ENCODE measurements at regions not wholly inside any gene's neighbourhood (a gene's known extent, or its start where the extent isn't known, plus 50 kb on each side); places are given as distances from the start of the nearest gene placed in this dataset.
"Not testable (repeated sequence)": the region's sequence is repeated elsewhere in the genome, so short reads cannot be mapped to it uniquely, and the experiment has no call there.

DNA sequence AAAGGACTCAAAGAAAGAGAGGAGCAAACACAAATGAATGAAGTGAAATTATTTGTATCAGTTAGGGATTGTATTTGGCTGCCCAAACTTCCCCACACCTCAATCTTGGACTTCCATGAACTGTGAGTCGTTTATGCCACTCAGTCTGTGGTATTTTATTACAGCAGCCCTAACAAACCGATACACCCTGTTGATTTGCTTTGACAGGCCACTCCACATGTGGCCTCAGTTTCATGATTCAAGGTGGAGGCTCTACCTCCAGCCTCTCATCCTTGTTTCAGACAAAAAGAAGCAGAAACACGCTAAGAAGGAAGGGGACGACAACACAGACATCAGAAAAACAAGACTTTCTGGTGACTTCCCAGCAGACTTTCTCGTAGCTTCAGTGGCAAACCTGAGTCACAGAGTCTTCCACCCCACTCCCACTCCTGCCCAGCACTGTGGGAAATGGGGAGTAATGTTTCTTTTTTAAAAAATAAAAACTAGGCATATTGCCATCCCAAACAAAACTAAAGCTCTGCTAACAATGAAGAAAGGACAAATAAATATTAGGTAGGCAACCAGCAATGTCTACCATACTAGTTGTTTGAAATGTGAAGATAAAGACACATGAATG is 52.2 kb upstream of the ABCA1 start:
- H3K4me3 Mint-ChIP-seq, result no peak overlapping the region
- peaks cover 1% of the 10 kb centered on the region for H3K27me3 Mint-ChIP-seq
- no peaks in the 10 kb centered on the region for H3K9me3 Mint-ChIP-seq
- H3K4me1 Mint-ChIP-seq, result peaks cover 33% of the 10 kb centered on the region
- no peak overlapping the region for H3K27ac Mint-ChIP-seq
- no peaks in the 10 kb centered on the region for H3K36me3 Mint-ChIP-seq

DNA sequence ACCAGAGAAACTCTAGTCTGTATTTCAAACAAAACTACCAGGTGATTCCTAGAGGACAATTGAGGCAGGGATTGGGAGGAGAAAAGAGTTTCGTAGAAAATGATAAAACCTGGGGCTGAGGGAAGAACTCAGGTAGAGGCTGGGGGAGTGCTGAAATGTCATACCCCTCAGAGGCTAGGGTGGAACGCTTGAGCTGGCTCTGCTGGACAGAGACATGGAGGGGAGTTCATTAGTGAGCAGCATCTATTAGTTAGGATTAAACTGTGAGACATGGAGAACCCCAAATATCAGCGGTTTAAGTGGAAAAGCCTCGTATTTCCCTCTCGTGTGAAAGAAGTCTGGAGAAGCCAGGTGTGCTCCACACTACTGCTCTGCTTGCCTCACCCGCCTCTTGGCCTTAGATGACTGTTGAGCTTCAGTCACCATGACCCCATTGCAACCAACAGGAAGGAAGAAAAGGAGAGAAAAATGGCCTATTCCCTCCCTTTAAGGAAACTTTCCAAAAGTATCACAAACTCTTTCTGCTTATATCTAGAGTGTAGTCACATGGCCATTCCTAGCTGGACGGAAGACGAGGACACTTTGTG is 53.7 kb upstream of the ABCA1 start:
- no peaks in the 10 kb centered on the region for H3K36me3 Mint-ChIP-seq
- H3K9me3 Mint-ChIP-seq, result no peaks in the 10 kb centered on the region
- peaks cover 3% of the 10 kb centered on the region for H3K27me3 Mint-ChIP-seq
- H3K27ac Mint-ChIP-seq, result no peak overlapping the region
- H3K4me1 Mint-ChIP-seq, result peaks cover 43% of the 10 kb centered on the region
- no peak overlapping the region for H3K4me3 Mint-ChIP-seq

DNA sequence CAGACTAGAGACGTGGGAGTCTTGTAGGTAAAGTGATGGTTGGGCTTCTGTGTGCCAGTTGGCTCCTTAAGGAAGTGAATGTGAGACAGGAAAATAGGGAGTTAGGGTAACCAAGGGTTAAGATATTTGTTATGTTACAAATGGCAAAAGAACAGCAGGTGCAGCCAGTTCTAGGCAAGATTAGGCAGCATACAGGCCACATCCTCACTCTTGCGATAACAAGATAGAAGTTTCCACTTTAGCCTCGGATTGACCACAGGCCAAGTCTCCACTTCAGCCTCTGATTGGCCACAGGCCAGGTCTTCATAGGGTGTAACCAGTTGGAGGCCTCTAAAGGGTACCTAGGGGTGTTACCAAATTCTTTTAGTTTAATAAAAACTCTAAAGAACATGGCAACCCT is 54.6 kb upstream of the ABCA1 start:
- Mint-ChIP-seq H3K27me3 (peaks cover 9% of the 10 kb centered on the region), H3K27ac (no peak overlapping the region), H3K9me3 (no peaks in the 10 kb centered on the region), H3K4me1 (peaks cover 43% of the 10 kb centered on the region), H3K36me3 (no peaks in the 10 kb centered on the region), H3K4me3 (no peak overlapping the region)

DNA sequence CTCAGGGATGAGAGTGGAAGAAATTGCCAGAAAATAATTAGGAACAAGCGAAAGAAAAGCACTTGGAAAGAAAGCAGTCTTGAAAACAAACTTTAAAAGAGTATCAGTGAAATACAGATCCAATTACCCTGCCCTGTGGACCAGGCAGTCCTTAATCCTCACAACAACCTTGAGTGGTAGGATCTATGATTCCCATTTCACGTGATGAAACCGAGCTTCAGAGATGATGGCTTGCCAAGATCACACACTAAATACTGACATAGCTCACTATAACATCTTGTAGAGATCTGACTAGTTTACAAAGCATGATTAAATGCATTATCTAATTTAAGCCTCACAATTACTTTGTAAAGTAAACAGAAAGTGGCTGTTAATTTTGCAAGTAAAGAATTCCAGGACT is 55.5 kb upstream of the ABCA1 start:
- Mint-ChIP-seq H3K27ac (no peak overlapping the region), H3K4me1 (peaks cover 43% of the 10 kb centered on the region), H3K36me3 (no peaks in the 10 kb centered on the region), H3K4me3 (no peak overlapping the region), H3K9me3 (no peaks in the 10 kb centered on the region), H3K27me3 (peaks cover 10% of the 10 kb centered on the region)

DNA sequence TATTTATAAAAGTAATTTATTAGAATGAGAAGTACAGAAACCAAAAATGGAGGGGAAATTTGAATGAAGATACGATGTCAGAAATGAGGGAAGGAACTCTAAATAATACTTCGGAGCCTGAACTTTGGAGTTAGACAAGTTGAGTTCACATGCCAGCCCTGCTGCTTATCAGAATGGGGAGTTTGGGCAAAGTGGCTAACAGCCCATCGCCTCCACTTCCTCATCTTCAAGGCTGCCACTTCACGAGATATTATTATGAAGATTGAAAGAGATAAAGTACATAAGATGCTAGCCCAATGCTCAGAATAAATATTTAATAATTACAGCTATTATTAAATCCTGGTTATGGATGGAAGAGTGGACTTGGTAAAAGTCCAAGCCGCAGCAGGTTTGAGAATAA is 56.2 kb upstream of the ABCA1 start:
- Mint-ChIP-seq H3K4me3 (no peak overlapping the region), H3K27ac (no peak overlapping the region), H3K27me3 (peaks cover 13% of the 10 kb centered on the region), H3K36me3 (no peaks in the 10 kb centered on the region), H3K4me1 (peaks cover 43% of the 10 kb centered on the region), H3K9me3 (no peaks in the 10 kb centered on the region)

DNA sequence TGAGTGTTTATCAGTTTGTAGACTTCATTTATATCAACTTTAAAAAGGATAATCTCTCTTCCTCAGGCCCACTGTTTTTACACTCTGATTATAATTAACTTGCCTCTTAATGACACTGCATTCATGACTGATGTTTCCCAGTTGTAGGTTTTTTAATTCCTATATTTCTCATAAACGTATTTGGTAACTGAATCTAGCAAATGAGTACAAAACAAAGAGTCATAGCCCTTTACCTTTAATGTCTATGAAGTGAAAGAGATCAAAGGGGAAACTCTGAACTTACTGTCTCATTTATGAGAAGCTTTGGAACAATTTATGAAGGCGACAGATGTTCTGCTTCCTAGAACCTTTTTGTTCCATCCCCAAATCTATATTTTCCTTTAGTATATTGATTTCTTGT is 56.6 kb upstream of the ABCA1 start:
- Mint-ChIP-seq H3K9me3 (no peaks in the 10 kb centered on the region), H3K36me3 (no peaks in the 10 kb centered on the region), H3K27me3 (peaks cover 13% of the 10 kb centered on the region), H3K27ac (peak overlapping the region; percentile 79), H3K4me1 (peaks cover 43% of the 10 kb centered on the region), H3K4me3 (peak overlapping the region; percentile 42)

DNA sequence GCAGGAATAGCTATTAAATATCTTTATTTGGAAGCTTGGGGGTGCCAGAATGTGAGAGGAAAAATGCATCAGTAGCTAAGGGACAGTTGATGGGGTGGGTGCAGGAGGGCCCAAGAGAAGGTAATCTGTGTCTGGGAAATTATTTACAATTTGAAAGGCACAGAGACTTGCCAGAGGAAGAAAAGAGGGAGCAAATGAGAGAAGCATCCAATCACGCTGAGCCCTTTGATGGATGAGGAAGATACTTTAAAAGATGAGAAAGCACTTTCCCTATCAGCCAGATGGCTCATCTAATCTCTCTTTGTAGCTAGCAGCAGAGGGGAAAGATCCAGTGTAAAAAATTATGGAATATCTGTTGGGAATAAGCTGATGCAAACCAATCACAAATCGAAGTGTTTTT is 57.0 kb upstream of the ABCA1 start:
- peaks cover 13% of the 10 kb centered on the region for H3K27me3 Mint-ChIP-seq
- H3K9me3 Mint-ChIP-seq, result no peaks in the 10 kb centered on the region
- H3K4me3 Mint-ChIP-seq, result peak overlapping the region; percentile 42

DNA sequence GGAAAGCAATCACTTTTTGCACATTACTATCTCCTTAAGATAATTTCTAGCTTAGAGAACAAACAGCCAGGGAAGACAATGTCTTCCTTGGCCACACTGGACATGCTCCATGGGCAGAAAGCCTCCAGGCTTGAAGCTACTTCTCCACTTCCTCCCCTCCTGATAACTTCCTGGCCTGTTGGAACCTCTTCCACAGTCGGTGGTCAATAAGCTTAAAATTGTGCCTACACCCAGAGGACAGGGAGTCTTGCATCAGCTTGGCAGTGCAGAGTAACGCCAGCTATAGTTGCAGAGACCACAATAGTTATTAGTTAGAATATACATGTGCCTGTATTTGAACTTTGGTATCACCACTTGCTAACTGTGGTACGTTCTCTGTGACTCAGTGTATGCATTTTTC is 58.1 kb upstream of the ABCA1 start:
- no peak overlapping the region for H3K4me3 Mint-ChIP-seq
- peak overlapping the region; percentile 2 for H3K27ac Mint-ChIP-seq
- no peaks in the 10 kb centered on the region for H3K9me3 Mint-ChIP-seq
- peaks cover 42% of the 10 kb centered on the region for H3K4me1 Mint-ChIP-seq
- peaks cover 13% of the 10 kb centered on the region for H3K27me3 Mint-ChIP-seq
- no peaks in the 10 kb centered on the region for H3K36me3 Mint-ChIP-seq

More for the DNA sequence above, 57.0 kb upstream of the ABCA1 start:
- peak overlapping the region; percentile 79 for H3K27ac Mint-ChIP-seq
- H3K4me1 Mint-ChIP-seq, result peaks cover 38% of the 10 kb centered on the region
- no peaks in the 10 kb centered on the region for H3K36me3 Mint-ChIP-seq

DNA sequence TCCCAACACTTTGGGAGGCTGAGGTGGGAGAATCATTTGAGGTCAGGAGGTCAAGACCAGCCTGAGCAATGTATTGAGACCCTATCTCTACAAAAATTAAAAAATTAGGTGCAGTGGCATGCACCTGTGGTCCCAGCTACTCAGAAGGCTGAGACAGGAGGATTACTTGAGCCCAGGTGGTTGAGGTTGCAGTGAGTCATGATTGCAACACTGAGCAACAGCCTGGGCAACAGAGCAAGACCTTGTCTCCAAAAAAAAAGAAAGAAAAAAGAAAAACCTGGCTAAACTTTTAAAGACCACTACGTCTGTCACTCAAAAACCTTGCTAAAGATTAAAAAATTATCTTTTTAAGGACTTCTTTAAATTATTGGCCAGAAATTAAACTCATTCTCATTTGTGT is 59.8 kb upstream of the ABCA1 start:
- H3K4me1 Mint-ChIP-seq, result peaks cover 54% of the 10 kb centered on the region
- no peak overlapping the region for H3K4me3 Mint-ChIP-seq
- H3K27ac Mint-ChIP-seq, result no peak overlapping the region
- no peaks in the 10 kb centered on the region for H3K9me3 Mint-ChIP-seq
- no peaks in the 10 kb centered on the region for H3K36me3 Mint-ChIP-seq
- H3K27me3 Mint-ChIP-seq, result peaks cover 13% of the 10 kb centered on the region

DNA sequence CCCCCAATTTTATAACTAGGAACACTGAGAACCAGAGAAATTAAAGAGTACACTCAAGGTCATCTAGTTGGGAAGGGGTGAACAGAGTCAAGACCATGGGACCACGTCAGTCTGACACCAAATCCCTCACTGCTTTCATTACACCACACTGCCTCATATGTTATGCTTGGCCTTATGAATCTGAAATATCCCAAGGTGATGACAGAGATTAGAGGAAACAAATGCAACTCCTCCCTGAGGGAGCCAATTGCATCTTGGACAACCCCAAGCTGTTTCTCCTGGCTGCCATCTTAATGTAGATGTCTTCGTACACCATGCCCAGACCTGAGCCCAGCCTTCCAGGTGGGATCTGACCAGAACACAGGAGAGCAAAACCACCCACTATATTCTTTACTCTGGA is 60.6 kb upstream of the ABCA1 start:
- Mint-ChIP-seq H3K36me3 (no peaks in the 10 kb centered on the region), H3K4me3 (no peak overlapping the region), H3K27me3 (peaks cover 14% of the 10 kb centered on the region), H3K9me3 (no peaks in the 10 kb centered on the region), H3K4me1 (peaks cover 57% of the 10 kb centered on the region), H3K27ac (no peak overlapping the region)

DNA sequence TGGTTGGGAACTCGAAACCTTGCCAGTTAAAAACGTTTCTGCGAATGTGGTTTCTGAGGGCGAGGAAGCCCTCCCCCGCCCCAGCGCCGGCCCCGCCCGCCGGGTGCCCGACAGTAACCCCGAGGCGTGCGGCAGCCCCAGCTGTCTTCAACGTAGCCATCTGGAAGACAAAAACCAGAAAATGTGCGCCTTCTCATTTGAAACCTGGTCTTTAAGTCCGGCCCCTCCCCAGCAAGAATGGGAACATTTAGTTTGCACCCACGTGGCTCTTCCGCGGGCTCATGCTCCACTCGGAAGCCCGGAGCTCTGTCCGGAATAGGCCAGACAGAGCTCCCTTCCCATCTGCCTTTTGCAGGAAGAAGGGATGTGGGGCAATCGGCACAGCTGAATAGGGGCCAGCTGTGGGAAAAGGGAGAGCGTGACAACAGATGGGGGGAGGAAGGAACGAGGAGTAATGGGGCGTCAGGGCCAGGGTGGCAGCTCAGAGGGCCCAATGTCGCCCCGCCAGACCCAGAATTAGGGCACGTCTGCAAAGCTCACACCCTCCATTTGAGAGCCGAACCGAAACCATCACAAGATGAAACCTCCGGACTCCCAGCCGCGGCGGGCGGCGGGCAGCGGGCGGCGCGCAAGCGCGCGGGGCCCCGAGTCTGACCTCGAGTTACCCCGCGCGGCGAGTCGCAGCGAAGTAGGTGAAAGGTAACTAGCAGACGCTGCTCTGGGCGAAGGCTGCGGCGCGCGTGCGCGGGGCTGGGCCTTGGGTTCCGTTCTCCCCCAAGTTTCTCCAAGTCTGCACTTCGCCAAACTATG is 63.4 kb upstream of the ABCA1 start:
- Mint-ChIP-seq H3K9me3 (no peaks in the 10 kb centered on the region), H3K27ac (peak overlapping the region; percentile 46), H3K27me3 (peaks cover 14% of the 10 kb centered on the region), H3K36me3 (no peaks in the 10 kb centered on the region), H3K4me1 (peaks cover 38% of the 10 kb centered on the region), H3K4me3 (peak overlapping the region; percentile 85)

DNA sequence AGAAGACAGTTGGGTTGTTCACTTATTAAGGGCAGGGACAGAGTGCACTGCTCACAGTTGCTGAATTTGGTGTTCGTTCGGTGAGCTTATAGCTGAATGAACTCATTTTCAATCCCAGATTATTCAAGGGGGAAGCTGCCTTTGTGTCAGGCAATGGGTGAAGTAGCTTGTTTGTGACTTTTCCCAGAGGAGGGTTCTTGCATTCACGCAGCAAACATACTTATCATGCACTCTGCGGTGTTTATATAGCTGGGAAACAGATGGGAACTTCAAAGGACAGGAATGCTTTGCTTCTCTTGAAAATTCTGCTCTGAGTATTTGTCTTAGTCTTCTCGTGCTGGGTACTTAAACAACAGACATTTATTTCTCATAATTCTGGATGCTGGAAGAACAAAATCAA is 64.7 kb upstream of the ABCA1 start:
- no peaks in the 10 kb centered on the region for H3K9me3 Mint-ChIP-seq
- peak overlapping the region; percentile 41 for H3K4me3 Mint-ChIP-seq
- H3K27me3 Mint-ChIP-seq, result peaks cover 7% of the 10 kb centered on the region
- no peaks in the 10 kb centered on the region for H3K36me3 Mint-ChIP-seq
- peaks cover 38% of the 10 kb centered on the region for H3K4me1 Mint-ChIP-seq
- no peak overlapping the region for H3K27ac Mint-ChIP-seq

DNA sequence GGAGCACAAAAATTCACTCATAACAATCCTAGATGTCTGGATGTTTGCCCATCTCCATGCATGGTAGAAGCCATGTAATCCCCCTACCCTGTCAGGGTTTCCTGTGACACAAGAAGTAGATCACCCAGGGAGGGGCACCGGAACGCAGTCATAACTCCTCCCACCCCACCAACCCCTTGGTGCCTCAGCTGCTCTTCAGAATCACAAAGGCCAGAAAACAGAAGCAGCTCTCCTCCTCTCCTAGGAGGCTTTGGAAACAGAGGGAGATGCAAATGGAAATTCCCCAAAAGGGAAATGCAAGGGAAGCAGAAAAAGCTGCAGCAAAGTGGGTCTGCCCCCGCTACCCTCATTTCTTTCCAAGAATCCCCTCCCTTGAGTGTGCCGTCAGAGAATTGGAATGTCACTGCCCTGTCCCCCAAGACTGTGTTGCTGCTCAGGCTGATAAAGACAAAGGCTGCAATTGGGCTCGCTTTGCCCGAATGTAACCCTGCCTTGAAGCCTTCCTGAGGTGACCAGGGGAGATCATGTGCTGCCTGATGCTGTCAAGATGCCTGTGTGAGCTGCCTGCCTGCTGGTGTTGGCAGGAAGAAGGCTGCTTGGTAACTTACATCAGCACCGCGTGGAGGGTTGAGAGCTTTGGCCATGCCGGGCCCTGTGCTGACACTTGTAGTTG is 65.5 kb upstream of the ABCA1 start:
- peaks cover 38% of the 10 kb centered on the region for H3K4me1 Mint-ChIP-seq
- no peak overlapping the region for H3K27ac Mint-ChIP-seq
- H3K4me3 Mint-ChIP-seq, result peak overlapping the region; percentile 41
- no peaks in the 10 kb centered on the region for H3K36me3 Mint-ChIP-seq
- peaks cover 6% of the 10 kb centered on the region for H3K27me3 Mint-ChIP-seq
- H3K9me3 Mint-ChIP-seq, result no peaks in the 10 kb centered on the region

DNA sequence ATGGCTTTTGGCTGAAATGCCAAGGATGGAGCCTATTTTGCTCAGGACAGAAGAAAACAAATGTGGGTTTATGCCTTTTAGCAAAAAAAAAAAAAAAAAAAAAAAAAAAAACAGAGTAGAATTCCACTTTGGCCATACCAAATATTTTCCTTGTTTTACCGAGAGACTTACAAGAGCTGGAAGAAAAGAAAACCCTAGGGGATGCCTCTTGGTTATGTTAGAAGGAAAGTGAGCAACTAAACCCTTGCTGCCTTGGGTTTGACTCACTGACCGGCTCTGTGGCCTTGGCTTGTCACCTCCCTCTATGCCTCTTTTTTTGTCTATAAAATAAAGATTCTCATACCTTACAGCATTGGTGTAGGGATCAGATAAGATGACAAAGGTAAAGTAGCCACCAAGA is 69.6 kb upstream of the ABCA1 start:
- Mint-ChIP-seq H3K27ac (no peak overlapping the region), H3K36me3 (no peaks in the 10 kb centered on the region), H3K9me3 (no peaks in the 10 kb centered on the region), H3K27me3 (peaks cover 3% of the 10 kb centered on the region), H3K4me3 (no peak overlapping the region), H3K4me1 (peaks cover 17% of the 10 kb centered on the region)

DNA sequence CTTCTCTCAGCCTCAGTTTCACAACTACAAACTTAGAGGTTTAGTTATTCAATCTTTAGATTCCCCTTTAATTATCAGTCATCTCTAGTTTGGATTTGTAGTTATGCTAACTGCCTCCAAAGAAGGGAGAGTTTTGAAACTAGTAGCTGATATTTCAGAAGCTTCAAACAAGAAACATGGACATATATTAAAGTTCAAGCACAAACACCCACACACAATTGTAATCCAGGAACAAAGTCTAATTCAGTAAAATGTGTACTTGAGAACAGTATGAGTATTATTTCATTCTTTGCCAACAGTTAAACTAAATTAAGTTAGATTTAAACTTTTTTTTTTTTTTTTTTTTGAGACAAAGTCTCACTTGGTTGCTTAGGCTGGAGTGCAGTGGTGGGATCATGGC is 71.2 kb upstream of the ABCA1 start:
- Mint-ChIP-seq H3K27ac (no peak overlapping the region), H3K4me3 (no peak overlapping the region), H3K9me3 (no peaks in the 10 kb centered on the region), H3K27me3 (no peaks in the 10 kb centered on the region), H3K4me1 (peaks cover 1% of the 10 kb centered on the region), H3K36me3 (no peaks in the 10 kb centered on the region)

DNA sequence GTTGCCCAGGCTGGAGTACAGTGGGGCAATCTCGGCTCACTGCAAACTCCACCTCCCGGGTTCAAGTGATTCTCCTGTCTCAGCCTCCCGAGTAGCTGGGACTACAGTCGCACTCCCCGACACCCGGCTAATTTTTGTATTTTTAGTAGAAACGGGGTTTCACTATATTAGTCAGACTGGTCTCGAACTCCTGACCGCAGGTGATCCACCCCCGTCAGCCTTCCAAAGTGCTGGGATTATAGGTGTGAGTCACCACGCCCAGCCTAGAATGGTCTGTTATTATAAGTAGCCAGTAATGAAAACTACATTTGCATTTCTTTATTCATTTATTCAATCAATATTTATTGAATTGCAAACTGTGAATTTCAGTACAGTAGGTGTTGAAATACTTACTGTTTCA is 72.6 kb upstream of the ABCA1 start:
- H3K36me3 Mint-ChIP-seq, H3K4me3 Mint-ChIP-seq, H3K27ac Mint-ChIP-seq, H3K9me3 Mint-ChIP-seq, H3K27me3 Mint-ChIP-seq, H3K4me1 Mint-ChIP-seq: not testable (repeated sequence)
